CD4-positive, alpha-beta T cell (primary cell): ENCODE measurements at regions not wholly inside any gene's neighbourhood (a gene's known extent, or its start where the extent isn't known, plus 50 kb on each side); places are given as distances from the start of the nearest gene placed in this dataset.

Experiments
- ATAC-seq: fragments of 200-7000 bp; cut with Tn5 transposase; one replicate; pipeline ENCODE4 v1.10.0; 2022; ENCODE audit warnings: mild to moderate bottlenecking; ENCODE audit not compliant: poor library complexity
- CTCF ChIA-PET: fragments of 350-600 bp; sonication (Branson Sonifier 250); formaldehyde crosslinking; loops from one replicate; lab custom pipeline; 2021; ENCODE audit warnings: antibody characterized with exemption, inconsistent platforms; lab: Charles Lee
- POLR2A ChIA-PET: fragments of 350-600 bp; sonication (Branson Sonifier 250); formaldehyde crosslinking; loops from one replicate; lab custom pipeline; 2021; ENCODE audit warnings: antibody characterized with exemption, inconsistent platforms; lab: Charles Lee
- DNase-seq, 14 experiments: peaks; one replicate each; pipeline ENCODE4 v3.0.0-alpha.2; 2013 to 2020; ENCODE audit warnings: mixed read lengths in 2 of 14
- H3K27ac ChIP-seq, 2 donors: one replicate each; pipeline versions ENCODE4 v1.5.1 to v1.7.0; 2013; ENCODE audit warnings: low read length in 2 of 2, low read depth in 1 of 2, mild to moderate bottlenecking in 1 of 2
- H3K27me3 ChIP-seq, 2 experiments: 1 replicate in 1 of 2; 2 replicates in 1 of 2; pipeline versions ENCODE4 v1.6.1 to v1.7.0; 2013; ENCODE audit warnings: low read length in 2 of 2, control low read depth in 1 of 2, mild to moderate bottlenecking in 1 of 2, moderate library complexity in 1 of 2; ENCODE audit not compliant: insufficient read depth in 2 of 2, control insufficient read depth in 1 of 2
- H3K36me3 ChIP-seq: one replicate; pipeline ENCODE4 v1.6.1; 2013; ENCODE audit warnings: low read length, control low read depth; ENCODE audit not compliant: insufficient read depth
- H3K4me1 ChIP-seq: one replicate; pipeline ENCODE4 v1.6.1; 2013; ENCODE audit warnings: low read length, control low read depth; ENCODE audit not compliant: insufficient read depth
- H3K4me3 ChIP-seq: one replicate; pipeline ENCODE4 v1.5.1; 2013; ENCODE audit warnings: mild to moderate bottlenecking, low read length, moderate library complexity
- H3K9me3 ChIP-seq, 2 experiments: 1 replicate in 1 of 2; 2 replicates in 1 of 2; pipeline versions ENCODE4 v1.6.1 to v1.7.0; 2013; ENCODE audit warnings: low read length in 2 of 2, mild to moderate bottlenecking in 2 of 2, control low read depth in 1 of 2, moderate library complexity in 1 of 2; ENCODE audit not compliant: control insufficient read depth in 1 of 2, insufficient read depth in 1 of 2
- H3K27ac Mint-ChIP-seq: one replicate; pipeline ENCODE4 v1.8.0; 2020; ENCODE audit warnings: mixed read lengths
- H3K27me3 Mint-ChIP-seq: one replicate; pipeline ENCODE4 v1.8.0; 2021; ENCODE audit warnings: mixed read lengths
- H3K36me3 Mint-ChIP-seq: one replicate; pipeline ENCODE4 v1.8.0; 2021; ENCODE audit warnings: low read depth, mixed read lengths
- H3K4me1 Mint-ChIP-seq: one replicate; pipeline ENCODE4 v1.8.0; 2021; ENCODE audit warnings: low read depth, mixed read lengths
- H3K4me3 Mint-ChIP-seq: one replicate; pipeline ENCODE4 v1.8.0; 2020; ENCODE audit warnings: mild to moderate bottlenecking, mixed read lengths
- H3K9me3 Mint-ChIP-seq: one replicate; pipeline ENCODE4 v1.8.0; 2020; ENCODE audit warnings: mixed read lengths
- CTCF ChIP-seq: fragments of 200-600 bp; IDR thresholded peaks from one replicate; pipeline ENCODE4 v1.8.0; 2022; ENCODE audit warnings: antibody characterized with exemption, mild to moderate bottlenecking
- intact Hi-C, 2 experiments: fragments of 100-400 bp; cut with DNase I in 1 of 2; cut with micrococcal nuclease in 1 of 2; formaldehyde crosslinking; loops; one replicate each; pipeline versions ENCODE4 v1.15.1 to v1.9.0; 2023 to 2025; cut with DNase I, micrococcal nuclease

GRCh38 chr3:135487261-135487660 is 478.3 kb upstream of the PPP2R3A start:
- CTCF ChIA-PET = no interaction called here
- no peak overlapping the region for H3K27ac Mint-ChIP-seq
- Histone ChIP-seq H3K27ac (no peak overlapping the region), H3K27me3 (no peaks in the 10 kb centered on the region), H3K36me3 (no peaks in the 10 kb centered on the region), H3K4me1 (no peaks in the 10 kb centered on the region), H3K9me3 (no peaks in the 10 kb centered on the region), H3K4me3 (no peak overlapping the region)
- H3K36me3 Mint-ChIP-seq = no peaks in the 10 kb centered on the region
- peaks cover 3% of the 10 kb centered on the region for H3K27me3 Mint-ChIP-seq
- no peak overlapping the region for H3K4me3 Mint-ChIP-seq
- no peak for TF ChIP-seq CTCF
- intact Hi-C loops = no loop called here
- no peak for ATAC-seq
- H3K9me3 Mint-ChIP-seq = no peaks in the 10 kb centered on the region
- POLR2A ChIA-PET = no interaction called here
- DNase-seq = no peak
- no peaks in the 10 kb centered on the region for H3K4me1 Mint-ChIP-seq

GRCh38 chr3:135490219-135490915 is 475.2 kb upstream of the PPP2R3A start:
- H3K27me3 Mint-ChIP-seq = no peaks in the 10 kb centered on the region
- no peak overlapping the region for H3K27ac ChIP-seq
- H3K4me1 ChIP-seq = no peaks in the 10 kb centered on the region
- no peak for DNase-seq
- H3K4me1 Mint-ChIP-seq = no peaks in the 10 kb centered on the region
- ChIA-PET POLR2A (no interaction called here), CTCF (no interaction called here)
- H3K27ac Mint-ChIP-seq = no peak overlapping the region
- no peaks in the 10 kb centered on the region for H3K36me3 Mint-ChIP-seq
- no peak overlapping the region for H3K4me3 ChIP-seq
- no peak for TF ChIP-seq CTCF
- H3K9me3 Mint-ChIP-seq = no peaks in the 10 kb centered on the region
- no peaks in the 10 kb centered on the region for H3K27me3 ChIP-seq
- no peaks in the 10 kb centered on the region for H3K36me3 ChIP-seq
- H3K9me3 ChIP-seq = no peaks in the 10 kb centered on the region
- no peak overlapping the region for H3K4me3 Mint-ChIP-seq
- no peak for ATAC-seq
- intact Hi-C loops = no loop called here

GRCh38 chr3:135491491-135492205 is 473.9 kb upstream of the PPP2R3A start:
- Histone ChIP-seq H3K4me1 (no peaks in the 10 kb centered on the region), H3K9me3 (no peaks in the 10 kb centered on the region), H3K4me3 (no peak overlapping the region), H3K27ac (no peak overlapping the region), H3K27me3 (no peaks in the 10 kb centered on the region), H3K36me3 (no peaks in the 10 kb centered on the region)
- Mint-ChIP-seq H3K36me3 (no peaks in the 10 kb centered on the region), H3K4me3 (no peak overlapping the region), H3K27me3 (no peaks in the 10 kb centered on the region), H3K4me1 (no peaks in the 10 kb centered on the region), H3K27ac (no peak overlapping the region), H3K9me3 (no peaks in the 10 kb centered on the region)
- ChIA-PET CTCF (no interaction called here), POLR2A (no interaction called here)
- ATAC-seq (no peak), DNase-seq (no peak)
- intact Hi-C loops = no loop called here
- TF ChIP-seq CTCF = no peak
